ENCODE measurements at regions not wholly inside any gene's neighbourhood (a gene's known extent, or its start where the extent isn't known, plus 50 kb on each side); places are given as distances from the start of the nearest gene placed in this dataset.

GRCh38 chr2:76558157-76558556, 847.4 kb upstream of the GCFC2 start:
- TF ChIP-seq CTCF (IDR thresholded peaks at IDR 0.05) (no peak), ZFX (IDR thresholded peaks at IDR 0.05; ENCODE audit: borderline replicate concordance) (no peak)
- no peak overlapping the region for H3K27ac ChIP-seq

GRCh38 chr2:76556018-76556417, 845.3 kb upstream of the GCFC2 start:
- no peak overlapping the region for H3K27ac ChIP-seq
- TF ChIP-seq ZFX (IDR thresholded peaks at IDR 0.05; ENCODE audit: borderline replicate concordance) (no peak), CTCF (IDR thresholded peaks at IDR 0.05) (no peak)

- no peak overlapping the region for H3K27ac ChIP-seq
- TF ChIP-seq CTCF (IDR thresholded peaks at IDR 0.05) = no peak
- TF ChIP-seq ZFX (IDR thresholded peaks at IDR 0.05; ENCODE audit: borderline replicate concordance) = no peak
Observed at GRCh38 chr2:76546207-76546606, 835.5 kb upstream of the GCFC2 start.

- no peak for TF ChIP-seq CTCF (IDR thresholded peaks at IDR 0.05)
- TF ChIP-seq ZFX (IDR thresholded peaks at IDR 0.05; ENCODE audit: borderline replicate concordance) = no peak
- no peak overlapping the region for H3K27ac ChIP-seq
Observed at GRCh38 chr2:76544901-76545300, 834.2 kb upstream of the GCFC2 start.

GRCh38 chr2:76517574-76517909, 806.8 kb upstream of the GCFC2 start:
- TF ChIP-seq ZFX (IDR thresholded peaks at IDR 0.05; ENCODE audit: borderline replicate concordance) (no peak), CTCF (IDR thresholded peaks at IDR 0.05) (no peak)
- no peak overlapping the region for H3K27ac ChIP-seq

GRCh38 chr2:76516861-76517573, 806.3 kb upstream of the GCFC2 start:
- H3K27ac ChIP-seq = no peak overlapping the region
- no peak for TF ChIP-seq ZFX (IDR thresholded peaks at IDR 0.05; ENCODE audit: borderline replicate concordance)
- no peak for TF ChIP-seq CTCF (IDR thresholded peaks at IDR 0.05)

GRCh38 chr2:76512201-76512820, 801.6 kb upstream of the GCFC2 start:
- no peak for TF ChIP-seq CTCF (IDR thresholded peaks at IDR 0.05)
- TF ChIP-seq ZFX (IDR thresholded peaks at IDR 0.05; ENCODE audit: borderline replicate concordance) = no peak
- H3K27ac ChIP-seq = no peak overlapping the region
